GM19043 (cell line): ENCODE measurements at regions not wholly inside any gene's neighbourhood (a gene's known extent, or its start where the extent isn't known, plus 50 kb on each side); places are given as distances from the start of the nearest gene placed in this dataset.

Experiments
- ATAC-seq: cut with Tn5 transposase; IDR thresholded peaks from one replicate; pipeline ENCODE4 v1.9.1; 2021; ENCODE audit warnings: low read depth; ENCODE audit not compliant: unreplicated experiment

DNA sequence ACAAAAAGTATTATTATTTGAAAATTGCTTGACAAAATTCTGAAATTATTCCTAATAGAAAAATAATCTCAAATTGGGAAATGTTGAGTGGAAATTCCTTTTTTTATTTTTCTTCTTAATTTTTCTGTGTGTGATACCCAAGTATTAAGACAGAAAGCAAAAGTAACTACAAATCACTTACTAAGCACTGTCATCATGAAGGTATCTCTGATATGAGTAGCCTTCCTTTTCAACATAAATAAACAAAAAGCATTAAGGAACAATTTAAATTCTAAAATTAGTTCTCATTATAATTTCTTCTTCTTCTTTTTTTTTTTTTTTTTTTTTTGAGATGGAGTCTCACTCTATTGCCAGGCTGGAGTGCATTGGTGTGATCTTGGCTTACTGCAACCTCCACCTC is 174.2 kb upstream of the RBMS1 start:
- no peak for ATAC-seq

DNA sequence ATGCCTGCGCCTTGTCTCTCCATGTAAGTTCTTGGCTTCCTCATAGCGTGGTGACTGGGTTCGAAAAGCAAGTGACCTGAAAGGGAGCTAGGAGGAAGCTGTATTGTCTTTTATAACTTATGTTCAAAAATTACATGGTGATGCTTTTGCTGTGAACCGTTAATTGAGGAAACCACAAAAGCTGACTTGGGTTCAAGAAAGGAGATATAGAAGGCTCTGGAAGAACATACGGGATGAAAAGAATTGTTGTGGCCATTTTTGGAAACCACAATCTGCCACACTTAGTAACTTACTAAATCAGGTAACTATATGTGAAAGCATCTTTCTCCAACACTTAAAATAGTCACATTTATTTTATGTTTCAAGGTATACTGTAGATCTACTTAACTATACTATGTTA is 177.0 kb upstream of the RBMS1 start:
- ATAC-seq = no peak

DNA sequence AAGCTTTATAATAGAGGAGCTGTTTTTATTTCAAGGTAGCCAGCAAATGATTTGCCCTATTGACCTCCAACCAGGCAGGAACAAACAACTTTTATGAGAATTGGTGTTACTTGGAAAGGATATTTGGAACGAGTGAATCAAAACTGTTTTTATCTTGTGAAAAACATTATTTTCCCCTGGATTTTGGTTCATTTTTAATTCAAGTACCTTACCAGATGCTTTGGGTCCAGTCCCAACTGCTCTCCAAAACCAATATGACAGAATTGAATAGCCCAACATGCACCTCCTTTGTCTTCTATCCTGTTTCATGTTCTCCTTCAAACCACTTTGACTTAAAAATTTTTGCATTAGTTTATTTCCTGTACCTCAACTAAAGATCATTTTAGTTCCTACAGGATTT is 178.6 kb upstream of the RBMS1 start:
- no peak for ATAC-seq

DNA sequence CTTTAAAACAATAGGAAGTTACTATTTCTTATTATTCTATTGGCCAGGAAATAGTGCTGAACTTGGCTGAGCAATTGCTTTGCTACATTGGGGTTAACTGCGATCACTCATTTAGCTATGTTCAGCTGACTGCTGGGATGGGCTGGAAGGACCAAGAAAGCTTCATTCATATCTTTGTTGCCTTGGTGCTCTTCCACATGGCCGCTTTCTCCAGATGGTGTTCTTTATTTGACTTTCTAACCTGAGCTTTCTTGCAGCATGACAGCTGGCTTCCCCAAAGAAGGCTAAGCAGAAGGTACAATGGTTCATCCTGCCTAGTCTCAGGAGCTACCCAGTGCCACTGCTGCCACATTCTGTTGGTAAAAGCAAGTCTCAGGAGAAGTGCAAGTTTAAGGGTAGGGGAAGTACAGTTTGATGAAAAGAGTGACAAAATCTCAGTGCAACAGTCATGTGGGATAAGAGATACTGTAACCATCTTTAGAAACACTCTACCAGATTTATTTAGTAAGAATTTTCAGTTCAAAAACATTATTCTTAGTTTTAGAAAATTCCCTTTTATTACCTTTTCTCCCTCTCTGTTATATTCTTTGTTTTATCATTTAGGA is 180.6 kb upstream of the RBMS1 start:
- no peak for ATAC-seq

DNA sequence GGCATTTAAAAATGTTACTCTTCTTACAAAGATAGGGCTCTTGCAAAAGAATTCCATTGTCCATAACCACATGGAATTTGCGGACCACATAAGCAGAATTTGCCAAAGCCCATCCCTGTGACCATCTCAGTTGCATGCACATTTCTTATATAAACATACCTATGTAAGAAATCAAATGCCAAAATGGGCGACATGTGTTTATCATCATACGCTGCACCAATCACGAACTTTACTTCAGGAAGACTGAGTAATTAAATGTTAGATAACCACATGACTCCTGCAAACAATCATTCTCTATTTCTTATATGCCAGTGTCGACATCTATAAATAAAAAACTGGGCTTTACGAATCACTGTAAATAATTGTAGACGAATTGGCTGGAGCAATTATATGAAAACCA is 186.1 kb upstream of the RBMS1 start:
- no peak for ATAC-seq

DNA sequence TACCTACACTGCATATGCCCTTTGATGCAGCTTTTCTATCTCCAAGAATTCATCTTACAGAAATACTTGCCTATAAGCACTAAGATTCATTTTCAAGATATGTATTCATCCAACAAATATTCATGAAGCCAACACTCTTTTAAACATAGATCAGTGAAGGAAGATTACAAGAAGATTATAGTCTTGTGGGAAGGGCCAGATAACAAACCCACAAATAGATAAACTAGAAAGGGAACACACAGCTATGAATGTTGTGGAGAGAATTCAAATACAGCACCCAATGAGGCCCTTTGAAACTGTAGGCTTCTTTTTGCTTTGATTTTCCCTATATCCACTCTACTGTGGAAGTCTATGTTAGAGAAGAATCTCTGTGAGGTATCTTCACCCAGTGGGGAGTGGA is 186.7 kb upstream of the RBMS1 start:
- ATAC-seq = no peak

DNA sequence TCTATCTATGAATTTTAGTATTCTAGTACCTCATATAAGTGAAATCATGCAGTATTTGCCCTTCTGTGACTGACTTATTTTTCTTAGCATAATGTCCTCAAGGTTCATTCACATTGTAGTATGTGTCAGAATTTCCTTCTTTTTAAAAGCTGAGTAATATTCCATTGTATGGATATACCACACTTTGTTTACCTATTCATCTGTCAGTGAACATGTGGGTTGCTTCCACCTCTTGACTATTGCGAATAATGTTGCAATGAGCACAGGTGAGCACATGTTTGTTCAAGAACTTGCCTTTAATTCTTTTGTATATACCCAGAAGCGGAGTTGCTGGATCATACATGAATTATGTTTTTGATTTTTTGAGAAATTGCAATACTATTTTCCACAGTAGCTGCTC is 187.4 kb upstream of the RBMS1 start:
- ATAC-seq = no peak

DNA sequence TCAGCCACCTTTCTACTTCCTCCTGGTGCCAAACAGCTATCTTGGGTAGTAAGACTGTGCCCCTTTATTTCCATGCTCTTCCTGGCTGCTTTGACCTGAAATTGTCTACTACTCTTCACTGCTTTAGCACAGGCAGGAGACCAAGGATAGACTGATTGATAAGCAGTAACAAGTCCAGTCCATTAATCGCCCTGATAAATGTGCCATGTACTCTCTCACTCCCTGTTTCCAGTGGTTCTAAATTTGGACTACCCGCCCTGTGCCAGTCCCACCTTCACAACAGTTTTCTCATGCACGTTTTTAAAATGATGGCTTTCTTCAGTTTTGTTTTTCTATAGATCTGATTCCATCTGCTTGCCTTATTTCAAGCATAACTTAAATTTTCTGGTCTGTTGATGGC is 189.6 kb upstream of the RBMS1 start:
- no peak for ATAC-seq

DNA sequence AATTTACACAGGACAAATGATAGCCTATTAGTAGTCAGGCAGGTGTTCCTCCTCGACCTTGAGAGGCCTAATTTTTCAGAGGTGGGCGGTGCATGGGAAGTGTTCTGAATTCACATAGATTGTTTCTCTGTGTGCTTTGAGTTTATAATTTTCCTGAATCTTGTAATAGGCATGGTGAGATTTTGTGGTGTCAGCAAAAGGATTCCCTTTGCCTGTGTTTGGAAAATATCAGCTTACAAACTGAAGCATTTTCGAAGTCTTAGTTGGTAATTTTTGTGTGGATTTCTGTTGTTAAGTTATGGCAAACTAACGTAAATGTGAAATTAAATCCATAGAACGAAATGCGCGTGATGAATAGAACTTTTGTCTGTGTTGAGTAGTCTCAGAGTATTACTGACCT is 194.0 kb upstream of the RBMS1 start:
- ATAC-seq = no peak

DNA sequence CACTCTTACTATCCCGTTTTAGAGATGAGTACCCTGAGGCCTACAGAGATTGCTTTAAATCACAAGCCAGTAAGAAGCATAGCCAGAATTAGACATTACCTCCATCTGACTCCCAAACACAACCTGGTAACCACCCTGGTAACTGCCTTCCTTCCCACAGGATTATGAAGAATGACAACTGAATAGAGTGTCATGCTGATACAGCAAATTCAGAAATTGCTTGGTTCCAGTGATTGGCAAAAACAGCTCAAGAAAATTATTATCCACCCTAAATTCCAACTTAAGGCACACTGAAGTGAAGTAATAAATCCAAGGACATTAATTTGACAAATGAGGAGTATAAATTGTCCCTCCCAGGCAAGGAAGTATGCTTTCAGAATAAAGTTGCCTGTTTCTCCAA is 195.8 kb upstream of the RBMS1 start:
- ATAC-seq = no peak

DNA sequence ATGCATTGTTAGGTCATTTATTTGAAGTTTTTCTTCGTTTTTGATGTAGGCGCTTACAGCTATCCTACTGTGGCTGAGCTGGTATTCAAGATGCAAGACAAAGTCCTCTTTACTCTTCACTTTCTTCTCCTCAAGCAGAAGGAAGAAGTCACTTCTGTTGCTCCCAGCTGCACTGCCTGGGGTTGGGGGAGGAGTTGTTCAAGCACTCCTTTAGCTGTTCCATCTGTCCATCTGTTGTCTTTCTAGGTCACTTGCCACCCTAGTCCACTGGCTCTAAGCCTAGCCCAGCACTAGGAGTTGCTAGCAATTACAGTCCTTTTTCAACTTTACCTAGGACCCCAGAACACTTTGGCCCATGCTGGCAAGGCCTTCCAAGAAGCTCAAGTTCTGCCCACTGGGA is 200.6 kb upstream of the RBMS1 start:
- ATAC-seq = no peak

DNA sequence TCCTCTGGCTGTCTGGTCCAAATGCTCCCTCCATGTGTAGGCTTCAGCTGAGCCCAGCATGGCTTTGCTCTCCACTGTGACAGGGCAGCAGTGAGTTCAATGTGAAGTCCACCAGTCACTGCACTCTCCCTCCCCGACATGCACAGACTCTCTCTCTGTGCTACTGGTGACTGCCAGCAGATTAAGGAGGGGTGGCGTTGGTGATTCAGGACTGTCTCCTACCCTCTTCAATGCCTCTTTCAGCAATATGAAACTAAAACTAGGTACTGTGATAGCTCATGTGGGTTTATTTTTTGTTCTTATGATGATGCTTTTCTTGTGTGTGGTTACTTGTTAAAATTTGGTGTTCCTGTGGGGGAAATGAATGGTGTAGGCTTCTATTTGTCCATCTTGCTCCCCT is 201.0 kb upstream of the RBMS1 start:
- no peak for ATAC-seq

DNA sequence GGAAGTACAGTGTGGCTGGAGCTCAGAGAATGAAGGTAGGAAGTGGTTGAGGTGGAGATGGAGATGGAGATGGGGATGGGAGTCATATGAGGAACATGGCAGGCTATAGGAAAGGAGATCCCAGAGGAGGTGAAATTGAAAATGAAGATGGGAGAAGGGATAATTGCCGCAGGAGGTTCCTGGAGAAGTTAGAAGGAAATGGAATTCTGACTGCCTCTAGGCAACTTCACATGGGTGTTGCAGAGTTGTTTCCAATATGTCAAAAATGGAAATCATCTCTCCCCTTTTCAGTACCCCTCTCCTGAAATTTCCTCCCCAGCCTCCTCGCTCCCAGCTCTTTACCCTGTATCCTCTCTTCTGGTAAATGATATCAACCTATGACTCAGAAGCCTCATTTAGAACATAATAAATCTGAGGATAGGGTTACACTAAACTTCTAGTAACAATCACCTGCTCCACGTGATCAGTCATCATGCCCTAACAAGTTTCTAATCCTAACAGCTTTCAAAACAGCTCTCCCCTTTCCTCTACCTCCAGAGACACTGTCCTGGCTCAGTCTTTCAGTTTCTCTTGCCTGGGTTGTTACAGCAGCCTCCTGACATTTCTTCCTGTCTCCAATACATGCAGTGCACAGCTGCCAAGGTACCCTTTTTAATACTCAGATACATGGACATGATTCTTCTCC is 201.9 kb upstream of the RBMS1 start:
- ATAC-seq = no peak

DNA sequence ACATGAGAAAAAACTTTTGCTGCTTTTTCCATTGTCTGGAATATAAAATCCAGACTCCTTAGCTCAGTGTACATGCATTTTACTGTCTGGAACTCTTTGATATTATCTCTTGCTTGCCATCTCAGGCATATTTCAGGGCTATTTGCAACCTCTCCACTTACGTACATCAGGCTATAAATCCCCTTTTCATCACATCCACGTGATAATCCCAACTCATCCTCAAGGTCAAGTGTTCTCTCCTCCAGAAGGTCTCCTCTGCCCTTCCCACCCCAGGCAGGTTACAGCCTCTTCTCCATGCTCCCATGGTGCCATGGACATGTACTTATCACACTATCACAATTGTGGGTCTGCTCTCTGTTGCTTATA is 202.5 kb upstream of the RBMS1 start:
- ATAC-seq = no peak

DNA sequence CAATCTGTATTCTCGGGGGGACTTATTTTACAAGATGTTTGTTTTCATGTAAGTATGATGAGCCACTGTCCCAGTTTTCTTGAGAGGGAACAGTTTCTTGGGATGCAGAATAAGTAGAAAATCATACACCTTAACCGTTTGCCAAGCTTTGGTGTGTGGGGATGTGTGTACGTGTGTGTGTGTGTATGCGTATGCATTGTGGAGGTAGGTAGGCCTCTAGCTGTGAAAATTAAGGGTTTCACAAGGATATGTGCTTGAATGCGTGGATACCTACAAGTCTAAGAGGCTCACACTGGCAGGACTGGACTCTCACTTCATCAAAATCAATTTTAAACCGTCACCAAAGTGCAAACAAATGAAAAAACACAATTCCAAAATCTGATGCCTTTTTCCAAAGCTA is 204.2 kb upstream of the RBMS1 start:
- ATAC-seq = no peak

DNA sequence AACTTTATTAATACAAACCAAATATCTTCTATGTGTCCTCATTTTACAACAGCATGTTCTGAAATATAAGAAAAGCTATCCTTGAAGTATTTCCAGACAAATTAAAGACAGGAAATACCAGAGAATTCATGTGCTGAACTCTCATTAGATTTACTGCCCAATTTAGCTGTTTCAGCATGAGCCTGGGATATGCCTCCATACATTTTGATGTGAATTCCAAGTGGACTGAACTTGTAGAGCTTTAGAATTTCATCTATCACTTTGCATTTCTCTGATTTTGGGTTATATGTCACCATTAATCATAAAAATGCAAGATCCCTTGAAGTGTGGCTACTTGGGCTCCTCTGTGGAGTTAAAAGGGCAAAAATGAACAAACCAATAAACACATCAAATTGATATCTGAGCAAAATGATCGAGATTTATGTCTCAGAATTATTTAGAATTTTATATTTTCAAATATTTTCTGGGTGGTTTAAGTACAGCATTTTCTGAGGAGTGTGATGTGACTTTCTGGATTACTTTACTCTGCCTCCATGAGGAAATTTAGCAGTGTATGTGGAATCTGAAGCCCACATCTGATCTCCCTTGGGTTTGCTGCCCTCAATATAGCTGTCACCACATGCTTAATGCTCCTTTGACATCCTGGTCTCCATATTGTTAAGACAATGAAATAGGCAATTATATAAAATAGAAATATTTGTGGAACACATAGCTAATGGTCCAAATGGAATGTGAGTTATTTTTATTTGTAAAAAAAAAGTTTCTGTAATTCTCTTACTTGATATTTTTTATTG is 206.6 kb upstream of the RBMS1 start:
- no peak for ATAC-seq

DNA sequence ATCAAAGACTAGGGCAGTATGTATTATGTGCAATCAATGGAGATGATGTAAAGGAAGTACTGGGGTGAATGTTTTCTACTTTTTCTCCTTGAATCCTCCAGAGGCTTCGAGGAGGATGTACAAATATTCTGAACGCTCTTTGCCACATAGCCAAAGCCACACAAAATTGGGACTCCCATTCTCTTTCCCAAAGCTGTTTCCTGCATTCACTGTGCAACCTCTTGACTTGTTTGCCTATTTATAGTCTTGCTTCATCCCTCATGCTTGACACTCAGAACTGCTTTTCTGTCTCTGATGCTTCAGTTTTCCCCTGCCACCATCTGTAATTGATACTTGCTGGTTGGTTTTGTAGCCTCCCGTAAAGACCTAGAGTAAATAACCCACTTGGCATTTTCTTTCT is 208.2 kb upstream of the RBMS1 start:
- ATAC-seq = no peak

DNA sequence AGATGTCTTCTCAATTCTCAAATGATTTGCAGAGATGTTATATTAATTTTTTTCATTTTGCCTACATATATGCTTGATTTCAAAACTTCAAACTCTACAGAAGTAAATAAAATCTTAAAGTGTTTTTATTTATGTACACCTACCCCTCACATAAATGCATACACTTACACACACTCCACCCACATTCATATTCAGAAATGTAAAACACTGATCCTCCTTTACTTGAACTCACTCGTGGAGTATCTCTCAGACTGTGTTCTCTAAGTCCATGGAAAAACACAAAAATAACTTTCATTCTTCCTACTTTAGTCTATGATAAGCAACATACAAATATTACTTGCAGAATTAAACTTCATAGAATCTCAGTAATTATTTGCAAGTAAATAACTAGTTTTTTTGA is 209.1 kb upstream of the RBMS1 start:
- ATAC-seq = no peak

DNA sequence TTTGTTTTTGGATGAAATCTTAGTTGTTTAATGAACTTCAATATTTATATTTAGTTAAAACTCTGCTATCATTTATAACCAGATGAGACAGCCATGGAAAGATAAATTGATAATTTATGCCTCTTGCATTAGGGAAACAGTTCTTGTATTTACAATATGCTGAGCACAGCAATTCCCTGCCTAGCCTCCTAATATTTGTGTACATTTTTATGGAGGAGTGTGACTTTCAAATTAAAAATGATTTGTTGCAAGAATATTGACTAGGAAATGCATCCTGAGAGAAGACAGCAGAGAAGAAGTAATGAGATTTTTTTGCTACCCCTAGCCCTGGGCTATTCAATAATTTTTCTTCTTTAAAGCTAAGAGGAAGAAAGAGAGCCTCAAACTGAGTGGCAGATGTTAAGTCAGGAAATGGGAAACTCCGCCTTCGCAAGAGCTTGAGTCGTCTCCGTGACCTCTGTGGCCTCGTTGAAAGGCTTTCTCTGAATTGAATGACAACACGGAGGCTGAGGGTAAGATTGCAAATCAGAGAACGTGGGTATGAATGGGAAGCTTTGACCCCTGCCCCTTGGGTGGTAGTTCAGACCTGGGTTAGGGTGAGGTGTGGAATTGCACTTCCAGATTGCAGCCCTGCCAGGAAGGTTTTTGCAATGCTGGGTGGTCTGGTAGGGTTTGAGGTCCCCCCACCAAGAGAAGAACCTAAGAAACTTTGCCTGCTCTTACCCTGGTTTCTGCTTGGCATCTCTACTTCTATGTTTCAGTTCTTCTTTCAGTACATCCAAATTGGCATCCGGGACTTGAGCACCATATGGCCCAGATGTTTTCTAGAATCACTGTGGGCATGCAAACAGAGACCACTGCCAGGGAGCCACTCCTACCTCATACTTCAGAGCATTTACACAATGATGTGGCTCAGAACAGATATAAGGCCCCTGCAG is 210.3 kb upstream of the RBMS1 start:
- peak; percentile 87 for ATAC-seq

DNA sequence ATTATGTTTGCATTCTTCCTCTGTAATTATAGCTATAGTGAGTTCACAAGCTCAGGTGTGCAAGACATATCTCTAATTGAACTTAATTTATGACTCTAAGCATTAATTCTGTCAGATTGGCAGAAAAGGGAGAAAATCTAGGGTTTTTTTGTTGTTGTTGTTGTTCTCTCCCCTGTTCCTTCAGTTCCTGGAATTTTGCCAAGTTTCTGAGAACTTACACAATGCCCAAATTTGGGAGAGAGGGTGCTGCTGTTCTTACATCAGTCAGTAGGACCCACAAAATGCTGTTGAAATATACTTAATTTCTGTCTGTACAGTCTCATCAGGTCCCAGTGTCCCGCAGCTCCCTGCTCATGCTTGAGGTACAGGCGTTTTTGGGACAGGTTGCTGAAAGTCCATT is 221.8 kb upstream of the RBMS1 start:
- ATAC-seq = no peak

DNA sequence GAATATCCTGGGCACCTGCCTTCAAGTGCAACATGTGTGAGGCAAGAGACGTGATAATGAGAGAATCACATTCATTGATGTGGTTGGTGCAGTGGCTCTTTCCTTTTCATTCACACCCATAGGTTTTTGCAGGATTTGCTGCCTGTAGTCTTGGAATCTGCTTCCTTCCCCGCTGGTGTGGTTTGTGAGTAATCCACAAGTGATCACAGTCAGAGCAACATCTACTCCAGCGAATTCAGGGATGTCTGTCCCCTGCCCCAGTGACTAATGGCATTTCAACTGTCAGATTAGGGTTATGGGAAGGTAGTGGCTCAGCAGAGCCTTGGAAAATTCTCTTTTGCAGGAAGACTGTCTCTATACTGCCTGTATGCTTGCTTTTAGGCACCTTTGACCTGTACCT is 225.5 kb upstream of the RBMS1 start:
- ATAC-seq = no peak
